ENCODE measurements at regions not wholly inside any gene's neighbourhood (a gene's known extent, or its start where the extent isn't known, plus 50 kb on each side); places are given as distances from the start of the nearest gene placed in this dataset.

DNA sequence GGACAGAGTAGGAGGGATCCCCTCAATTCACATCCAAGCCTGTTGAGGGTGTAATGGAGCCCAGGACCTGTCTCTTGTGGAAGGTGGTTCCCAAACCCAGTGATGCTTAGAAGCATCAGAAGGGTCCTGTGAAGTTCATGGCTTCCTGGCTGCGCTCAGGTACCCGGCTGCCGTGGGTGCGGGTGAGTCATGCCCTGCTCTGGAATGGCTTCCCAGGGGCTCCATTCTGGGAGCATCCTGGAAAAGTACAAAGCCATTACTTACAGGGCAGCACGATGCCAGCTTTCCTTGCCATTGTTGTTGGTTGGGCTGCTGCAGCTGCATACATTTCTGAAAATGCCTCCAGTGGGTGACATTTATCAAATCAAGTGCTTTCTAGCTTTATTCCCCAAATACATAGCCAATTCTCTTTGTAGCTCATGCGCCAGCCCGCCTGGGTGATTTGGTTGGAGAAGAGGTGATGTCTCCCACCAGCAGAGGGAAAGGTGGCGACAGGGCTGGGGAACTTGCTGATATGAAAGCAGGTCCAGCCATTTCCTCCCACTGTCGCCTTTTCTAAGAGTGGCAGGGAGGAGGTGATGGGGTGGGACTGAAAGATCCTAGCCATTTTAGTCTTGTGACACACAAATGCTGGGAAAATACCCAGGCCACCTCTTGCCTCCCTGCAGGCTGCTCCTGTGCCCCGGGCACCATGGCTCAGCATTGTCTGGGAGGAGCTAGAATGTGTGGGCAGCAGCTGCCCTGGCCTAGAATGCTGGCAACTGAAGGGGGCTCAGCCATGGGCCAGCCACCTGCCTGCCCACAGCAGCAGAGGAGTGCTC, 65.9 kb upstream of the HPCAL1 start:
- Histone ChIP-seq H3K4me1 (ENCODE audit: control insufficient read depth in 4 of 4, insufficient read depth in 4 of 4, low read length in 3 of 4) (peaks cover 0 to 2% (median 0%) of the 10 kb centered on the region in 4 donors), H3K4me3 (ENCODE audit: low read depth in 1 of 3, low read length in 3 of 3) (no peak overlapping the region), H3K27ac (ENCODE audit: low read depth in 1 of 2, low read length in 2 of 2) (no peak overlapping the region), H3K36me3 (ENCODE audit: control insufficient read depth in 4 of 4, insufficient read depth in 3 of 4, low read depth in 1 of 4, low read length in 3 of 4) (no peaks in the 10 kb centered on the region), H3K9me3 (ENCODE audit: control insufficient read depth in 4 of 4, low read length in 3 of 4) (no peaks in the 10 kb centered on the region), H3K9ac (ENCODE audit: low read depth in 1 of 2, low read length in 2 of 2) (no peak overlapping the region), H3K27me3 (ENCODE audit: control insufficient read depth in 4 of 4, insufficient read depth in 4 of 4, low read length in 3 of 4) (no peaks in the 10 kb centered on the region)
- WGBS, result 84% methylated on average over 10 of the region's 10 CpGs
- TF ChIP-seq NR2F2 (IDR thresholded peaks at IDR 0.05) (no peak), JUND (IDR thresholded peaks at IDR 0.05) (no peak), FOXA1 (IDR thresholded peaks at IDR 0.05) (no peak), RXRA (IDR thresholded peaks at IDR 0.05) (no peak), HNF4G (IDR thresholded peaks at IDR 0.05) (no peak), GABPA (IDR thresholded peaks at IDR 0.05 in 1 of 2, conservative IDR thresholded peaks at IDR 0.05 in 1 of 2) (no peak), FOXA2 (IDR thresholded peaks at IDR 0.05) (no peak), TAF1 (conservative IDR thresholded peaks at IDR 0.05) (no peak), YY1 (IDR thresholded peaks at IDR 0.05) (no peak), SP1 (IDR thresholded peaks at IDR 0.05) (no peak), EGR1 (IDR thresholded peaks at IDR 0.05; ENCODE audit: low read depth in 2 of 2) (no peak), RAD21 (IDR thresholded peaks at IDR 0.05) (no peak)
- TF ChIP-seq, protein P1, sequence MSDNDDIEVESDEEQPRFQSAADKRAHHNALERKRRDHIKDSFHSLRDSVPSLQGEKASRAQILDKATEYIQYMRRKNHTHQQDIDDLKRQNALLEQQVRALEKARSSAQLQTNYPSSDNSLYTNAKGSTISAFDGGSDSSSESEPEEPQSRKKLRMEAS (IDR thresholded peaks at IDR 0.05), result no peak
- TF ChIP-seq, protein P2, sequence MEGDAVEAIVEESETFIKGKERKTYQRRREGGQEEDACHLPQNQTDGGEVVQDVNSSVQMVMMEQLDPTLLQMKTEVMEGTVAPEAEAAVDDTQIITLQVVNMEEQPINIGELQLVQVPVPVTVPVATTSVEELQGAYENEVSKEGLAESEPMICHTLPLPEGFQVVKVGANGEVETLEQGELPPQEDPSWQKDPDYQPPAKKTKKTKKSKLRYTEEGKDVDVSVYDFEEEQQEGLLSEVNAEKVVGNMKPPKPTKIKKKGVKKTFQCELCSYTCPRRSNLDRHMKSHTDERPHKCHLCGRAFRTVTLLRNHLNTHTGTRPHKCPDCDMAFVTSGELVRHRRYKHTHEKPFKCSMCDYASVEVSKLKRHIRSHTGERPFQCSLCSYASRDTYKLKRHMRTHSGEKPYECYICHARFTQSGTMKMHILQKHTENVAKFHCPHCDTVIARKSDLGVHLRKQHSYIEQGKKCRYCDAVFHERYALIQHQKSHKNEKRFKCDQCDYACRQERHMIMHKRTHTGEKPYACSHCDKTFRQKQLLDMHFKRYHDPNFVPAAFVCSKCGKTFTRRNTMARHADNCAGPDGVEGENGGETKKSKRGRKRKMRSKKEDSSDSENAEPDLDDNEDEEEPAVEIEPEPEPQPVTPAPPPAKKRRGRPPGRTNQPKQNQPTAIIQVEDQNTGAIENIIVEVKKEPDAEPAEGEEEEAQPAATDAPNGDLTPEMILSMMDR (IDR thresholded peaks at IDR 0.05; ENCODE audit: low read depth, low read length, missing input control), result no peak
- TF ChIP-seq, protein P3, sequence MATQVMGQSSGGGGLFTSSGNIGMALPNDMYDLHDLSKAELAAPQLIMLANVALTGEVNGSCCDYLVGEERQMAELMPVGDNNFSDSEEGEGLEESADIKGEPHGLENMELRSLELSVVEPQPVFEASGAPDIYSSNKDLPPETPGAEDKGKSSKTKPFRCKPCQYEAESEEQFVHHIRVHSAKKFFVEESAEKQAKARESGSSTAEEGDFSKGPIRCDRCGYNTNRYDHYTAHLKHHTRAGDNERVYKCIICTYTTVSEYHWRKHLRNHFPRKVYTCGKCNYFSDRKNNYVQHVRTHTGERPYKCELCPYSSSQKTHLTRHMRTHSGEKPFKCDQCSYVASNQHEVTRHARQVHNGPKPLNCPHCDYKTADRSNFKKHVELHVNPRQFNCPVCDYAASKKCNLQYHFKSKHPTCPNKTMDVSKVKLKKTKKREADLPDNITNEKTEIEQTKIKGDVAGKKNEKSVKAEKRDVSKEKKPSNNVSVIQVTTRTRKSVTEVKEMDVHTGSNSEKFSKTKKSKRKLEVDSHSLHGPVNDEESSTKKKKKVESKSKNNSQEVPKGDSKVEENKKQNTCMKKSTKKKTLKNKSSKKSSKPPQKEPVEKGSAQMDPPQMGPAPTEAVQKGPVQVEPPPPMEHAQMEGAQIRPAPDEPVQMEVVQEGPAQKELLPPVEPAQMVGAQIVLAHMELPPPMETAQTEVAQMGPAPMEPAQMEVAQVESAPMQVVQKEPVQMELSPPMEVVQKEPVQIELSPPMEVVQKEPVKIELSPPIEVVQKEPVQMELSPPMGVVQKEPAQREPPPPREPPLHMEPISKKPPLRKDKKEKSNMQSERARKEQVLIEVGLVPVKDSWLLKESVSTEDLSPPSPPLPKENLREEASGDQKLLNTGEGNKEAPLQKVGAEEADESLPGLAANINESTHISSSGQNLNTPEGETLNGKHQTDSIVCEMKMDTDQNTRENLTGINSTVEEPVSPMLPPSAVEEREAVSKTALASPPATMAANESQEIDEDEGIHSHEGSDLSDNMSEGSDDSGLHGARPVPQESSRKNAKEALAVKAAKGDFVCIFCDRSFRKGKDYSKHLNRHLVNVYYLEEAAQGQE (IDR thresholded peaks at IDR 0.05), result no peak
- TF ChIP-seq, protein P4, sequence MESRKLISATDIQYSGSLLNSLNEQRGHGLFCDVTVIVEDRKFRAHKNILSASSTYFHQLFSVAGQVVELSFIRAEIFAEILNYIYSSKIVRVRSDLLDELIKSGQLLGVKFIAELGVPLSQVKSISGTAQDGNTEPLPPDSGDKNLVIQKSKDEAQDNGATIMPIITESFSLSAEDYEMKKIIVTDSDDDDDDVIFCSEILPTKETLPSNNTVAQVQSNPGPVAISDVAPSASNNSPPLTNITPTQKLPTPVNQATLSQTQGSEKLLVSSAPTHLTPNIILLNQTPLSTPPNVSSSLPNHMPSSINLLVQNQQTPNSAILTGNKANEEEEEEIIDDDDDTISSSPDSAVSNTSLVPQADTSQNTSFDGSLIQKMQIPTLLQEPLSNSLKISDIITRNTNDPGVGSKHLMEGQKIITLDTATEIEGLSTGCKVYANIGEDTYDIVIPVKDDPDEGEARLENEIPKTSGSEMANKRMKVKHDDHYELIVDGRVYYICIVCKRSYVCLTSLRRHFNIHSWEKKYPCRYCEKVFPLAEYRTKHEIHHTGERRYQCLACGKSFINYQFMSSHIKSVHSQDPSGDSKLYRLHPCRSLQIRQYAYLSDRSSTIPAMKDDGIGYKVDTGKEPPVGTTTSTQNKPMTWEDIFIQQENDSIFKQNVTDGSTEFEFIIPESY (IDR thresholded peaks at IDR 0.05), result no peak
- TF ChIP-seq, protein P5, sequence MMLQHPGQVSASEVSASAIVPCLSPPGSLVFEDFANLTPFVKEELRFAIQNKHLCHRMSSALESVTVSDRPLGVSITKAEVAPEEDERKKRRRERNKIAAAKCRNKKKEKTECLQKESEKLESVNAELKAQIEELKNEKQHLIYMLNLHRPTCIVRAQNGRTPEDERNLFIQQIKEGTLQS (IDR thresholded peaks at IDR 0.05), result no peak
- DNase-seq (ENCODE audit: low spot score), result no peak

Data from liver (tissue), 8 donors.